HEK293T (cell line): ENCODE measurements at regions not wholly inside any gene's neighbourhood (a gene's known extent, or its start where the extent isn't known, plus 50 kb on each side); places are given as distances from the start of the nearest gene placed in this dataset.

Experiments used
- ARNT ChIP-seq: fragments of 450-650 bp; IDR thresholded peaks from 2 replicates; pipeline ENCODE4 v1.6.1; 2017; ENCODE audit warnings: mild to moderate bottlenecking
- BHLHE40 ChIP-seq: fragments of 450-650 bp; IDR thresholded peaks from 2 replicates; pipeline ENCODE4 v1.6.1; 2016; ENCODE audit warnings: mild to moderate bottlenecking, moderate library complexity, borderline replicate concordance
- CTBP1 ChIP-seq: fragments of 450-650 bp; IDR thresholded peaks from 2 replicates; pipeline ENCODE4 v1.6.1; 2016; ENCODE audit warnings: borderline replicate concordance
- ELF4 ChIP-seq: fragments of 450-650 bp; IDR thresholded peaks from 2 replicates; pipeline ENCODE4 v1.6.1; 2017; ENCODE audit warnings: antibody characterized with exemption
- FOXA1 ChIP-seq: fragments of 450-650 bp; IDR thresholded peaks from 2 replicates; pipeline ENCODE4 v1.6.1; 2016; ENCODE audit warnings: mild to moderate bottlenecking
- FOXM1 ChIP-seq: fragments of 450-650 bp; IDR thresholded peaks from 2 replicates; pipeline ENCODE4 v1.6.1; 2017; ENCODE audit warnings: mild to moderate bottlenecking, borderline replicate concordance
- HDGF ChIP-seq: fragments of 450-650 bp; IDR thresholded peaks from 2 replicates; pipeline ENCODE4 v1.6.1; 2017; ENCODE audit warnings: antibody characterized with exemption, borderline replicate concordance
- L3MBTL2 ChIP-seq: fragments of 450-650 bp; conservative IDR thresholded peaks from 2 replicates; pipeline ENCODE4 v1.6.1; 2016; ENCODE audit warnings: mild to moderate bottlenecking
- NFRKB ChIP-seq: fragments of 450-650 bp; IDR thresholded peaks from 2 replicates; pipeline ENCODE4 v1.6.1; 2016; ENCODE audit warnings: mild to moderate bottlenecking, moderate library complexity
- SP1 ChIP-seq: fragments of 450-650 bp; IDR thresholded peaks from 2 replicates; pipeline ENCODE4 v1.6.1; 2017
- TARDBP ChIP-seq: fragments of 450-650 bp; IDR thresholded peaks from 2 replicates; pipeline ENCODE4 v1.6.1; 2016

DNA sequence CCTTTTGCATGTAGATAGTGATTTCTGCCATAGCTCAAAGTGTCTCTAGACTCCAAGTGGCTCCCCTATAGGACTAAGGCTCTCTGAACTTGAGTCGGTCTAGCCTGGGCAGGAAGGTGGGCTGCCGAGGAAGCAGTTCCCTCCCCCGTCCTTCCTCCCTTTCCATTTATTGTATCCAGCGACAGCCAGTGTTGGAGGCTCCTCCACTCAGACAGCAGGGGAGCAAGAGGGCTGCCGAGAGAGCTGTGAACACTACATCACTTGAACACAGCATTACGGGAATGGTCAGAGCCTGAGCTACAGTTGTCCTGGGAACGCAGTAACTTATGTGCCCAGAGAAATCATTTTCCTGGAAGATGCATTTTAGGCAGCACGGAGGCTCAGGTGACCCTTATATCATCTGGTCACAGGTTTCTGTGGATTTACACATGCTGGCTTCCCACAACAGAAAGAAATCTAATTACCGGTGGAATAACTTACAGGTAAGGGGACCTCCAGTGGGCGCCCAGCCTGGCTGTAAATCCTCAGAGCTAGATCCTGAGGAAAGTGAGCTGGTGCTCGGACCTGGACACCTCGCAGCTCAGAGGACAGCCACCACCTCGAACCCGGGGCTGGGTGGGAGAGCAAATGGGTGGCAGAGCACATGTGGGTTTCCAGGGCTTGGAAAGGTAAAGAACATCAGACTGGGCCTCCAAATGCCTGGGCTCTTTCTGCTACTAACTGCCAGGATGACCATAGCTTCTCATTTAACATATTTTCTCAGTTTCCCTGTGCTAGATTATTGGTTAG lies 197.1 kb downstream of the UACA start:
- TF ChIP-seq L3MBTL2 = no peak
- TF ChIP-seq HDGF = no peak
- TF ChIP-seq BHLHE40 = no peak
- no peak for TF ChIP-seq FOXM1
- no peak for TF ChIP-seq FOXA1
- no peak for TF ChIP-seq CTBP1
- no peak for TF ChIP-seq NFRKB
- no peak for TF ChIP-seq SP1
- TF ChIP-seq ARNT = no peak
- TF ChIP-seq ELF4 = no peak
- no peak for TF ChIP-seq TARDBP
